ENCODE measurements at regions not wholly inside any gene's neighbourhood (a gene's known extent, or its start where the extent isn't known, plus 50 kb on each side); places are given as distances from the start of the nearest gene placed in this dataset.

DNA sequence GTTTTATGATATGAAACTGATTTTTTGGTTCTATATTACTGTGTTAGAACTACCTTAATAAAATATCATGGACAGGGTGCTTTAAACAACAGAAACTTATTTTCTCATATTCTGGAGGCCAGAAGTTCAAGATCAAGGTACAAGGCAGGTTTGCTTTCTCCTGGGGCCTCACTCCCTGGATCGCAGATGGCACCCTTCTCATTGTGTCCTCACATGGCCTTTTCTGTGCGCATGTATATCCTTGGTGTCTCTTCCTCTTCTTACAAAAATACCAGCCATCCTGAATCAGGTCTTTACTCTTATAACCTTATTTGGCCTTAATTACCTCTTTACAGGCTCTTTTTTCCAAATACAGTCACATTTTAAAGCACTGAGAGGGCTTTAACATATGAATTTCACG, 906.1 kb downstream of the CDH11 start:
- DNase-seq = no peak

DNA sequence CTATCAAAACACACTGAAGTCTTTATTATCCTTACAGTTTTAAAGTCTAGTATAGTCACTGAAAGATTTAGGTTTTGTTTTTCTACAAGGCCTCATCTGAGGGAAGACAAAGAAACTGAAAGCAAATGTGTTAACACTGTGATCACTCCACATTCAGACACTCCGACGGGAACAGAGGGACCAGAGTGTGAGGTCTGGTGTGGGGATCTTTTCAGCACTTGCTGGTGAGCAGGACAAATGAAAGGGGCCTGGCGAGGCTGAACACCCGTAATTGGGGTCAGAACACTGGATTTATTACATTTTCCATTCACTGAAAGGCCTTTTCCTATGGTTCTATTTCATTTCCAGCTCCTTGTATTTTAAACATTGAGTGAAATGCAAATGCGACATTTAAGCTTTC, 910.5 kb downstream of the CDH11 start:
- no peak for DNase-seq

DNA sequence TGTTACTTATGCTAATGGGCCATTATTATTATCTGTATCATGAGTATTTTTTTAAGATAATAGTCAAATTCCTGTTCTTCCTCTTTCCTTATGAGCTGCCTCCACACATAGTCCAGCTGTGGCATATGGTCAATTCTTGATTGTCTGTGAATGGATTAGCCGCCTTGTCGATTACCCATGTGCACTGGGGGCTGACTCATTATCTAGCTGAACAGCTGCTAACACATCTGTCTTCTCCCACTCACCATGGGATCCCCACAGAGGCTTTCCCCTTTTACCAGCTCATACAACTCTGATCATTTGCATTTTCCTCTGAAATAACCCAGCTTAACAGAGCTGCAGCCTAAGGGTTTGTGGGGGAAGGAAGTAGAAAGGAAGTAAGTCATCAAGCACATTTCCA, 915.0 kb downstream of the CDH11 start:
- no peak for DNase-seq

DNA sequence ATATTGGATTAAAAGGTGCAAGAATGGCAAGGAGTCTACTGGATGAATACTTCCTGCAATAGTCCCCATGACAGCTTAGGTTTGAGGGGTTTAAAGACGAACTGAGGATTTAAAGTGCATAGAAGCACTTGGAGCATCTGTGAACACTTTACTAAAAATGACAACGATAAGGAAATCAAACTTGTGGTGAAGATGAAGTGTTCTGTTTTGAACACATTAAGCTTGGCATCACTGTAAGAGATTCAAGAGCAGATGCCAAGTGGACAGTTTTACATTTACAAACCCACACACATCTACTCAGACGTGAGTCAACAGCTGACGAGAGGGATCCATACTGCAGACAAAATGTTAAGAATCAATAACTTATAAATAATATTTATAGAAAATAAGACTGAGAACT, 918.7 kb downstream of the CDH11 start:
- DNase-seq = no peak

DNA sequence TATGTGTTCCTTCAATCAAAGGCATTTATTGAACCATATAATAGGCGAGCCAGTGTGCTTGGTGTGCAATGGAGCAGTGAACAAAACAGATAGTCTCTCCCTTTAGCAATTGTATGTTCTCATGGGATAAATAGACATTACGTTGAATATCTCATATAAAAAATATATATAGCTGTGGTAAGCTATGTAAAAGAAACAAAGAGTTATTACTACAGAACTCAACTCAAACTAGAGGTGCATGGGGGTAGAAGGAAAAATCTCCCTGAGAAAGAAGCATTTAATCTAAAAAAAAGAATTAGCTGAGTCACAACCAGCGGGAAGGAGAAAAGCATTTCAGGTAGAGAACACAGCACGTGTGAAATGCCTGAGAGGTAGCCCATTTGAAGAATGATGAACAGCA, 919.3 kb downstream of the CDH11 start:
- no peak for DNase-seq

DNA sequence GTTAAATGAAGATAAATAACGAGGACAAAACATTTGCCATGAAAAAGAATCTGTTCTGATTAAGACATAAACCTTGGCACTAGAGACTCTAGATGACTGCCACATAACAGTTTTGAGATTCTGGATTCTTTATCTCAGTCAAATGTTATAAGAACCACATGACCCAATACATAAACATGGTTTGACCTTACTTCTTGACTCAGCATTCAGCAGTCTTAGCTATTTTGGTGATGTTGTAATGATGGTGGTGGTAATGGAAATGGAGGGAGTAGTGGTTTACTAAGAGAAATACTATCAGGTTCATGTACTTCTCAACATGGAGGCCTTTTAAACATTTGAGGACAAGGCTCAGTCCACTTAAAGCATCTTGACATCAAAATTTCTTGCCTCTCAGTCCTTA, 925.4 kb downstream of the CDH11 start:
- no peak for DNase-seq

DNA sequence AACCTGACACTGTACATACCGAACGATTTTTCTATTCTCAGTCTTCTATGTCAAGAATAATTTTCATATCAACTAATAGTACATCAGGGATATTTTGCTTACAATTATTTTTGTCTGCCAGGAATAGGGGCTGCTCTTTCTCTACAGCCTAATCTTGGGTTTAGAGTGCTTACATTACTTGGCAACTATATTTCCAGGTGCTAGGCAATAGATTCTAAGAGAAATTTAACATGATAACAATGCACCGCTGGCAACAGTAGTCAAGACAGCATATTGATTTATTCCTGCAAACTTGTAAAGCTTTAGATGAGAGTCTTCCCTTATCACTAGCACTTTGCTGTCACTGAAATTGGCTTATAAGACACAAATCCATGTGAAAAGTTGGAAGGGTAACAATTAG, 935.9 kb downstream of the CDH11 start:
- DNase-seq = no peak

DNA sequence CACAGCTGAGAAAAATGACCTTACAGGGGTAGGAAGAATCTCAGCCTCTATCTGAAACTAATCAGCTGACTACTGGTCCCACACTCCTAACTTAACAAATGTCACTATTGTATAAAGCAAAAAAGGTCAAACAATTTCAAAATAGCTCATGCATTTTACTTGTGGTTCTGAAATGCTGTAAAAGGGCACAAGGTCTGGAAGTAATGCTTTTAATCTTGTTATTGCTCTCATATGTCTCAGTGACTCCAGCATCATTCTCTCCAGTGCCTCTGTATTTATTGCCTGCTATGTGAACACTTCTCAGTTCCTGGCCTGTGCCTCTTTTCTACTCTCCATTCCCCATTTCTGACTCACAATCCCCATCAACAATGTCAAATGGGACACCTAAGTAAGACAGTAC, 937.7 kb downstream of the CDH11 start:
- DNase-seq = no peak

DNA sequence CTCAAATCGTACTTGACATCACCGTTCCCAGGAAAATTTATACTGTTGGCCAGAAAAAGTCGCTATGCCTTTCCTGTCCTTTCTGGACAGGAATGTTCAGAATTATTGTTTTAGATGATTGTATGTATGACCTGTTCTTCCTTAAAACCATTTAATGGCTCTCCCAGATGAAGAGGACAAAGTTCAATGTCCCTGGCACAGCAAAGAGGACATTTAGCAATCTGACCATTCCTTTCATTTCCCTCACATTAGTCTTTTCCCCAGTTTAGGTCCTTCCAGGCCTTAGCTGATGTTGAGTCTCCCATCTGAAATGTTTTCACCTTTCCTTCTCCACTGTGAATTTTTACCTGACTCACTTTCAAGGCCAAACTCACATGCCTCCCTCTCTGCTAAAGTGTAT, 938.9 kb downstream of the CDH11 start:
- DNase-seq = no peak

DNA sequence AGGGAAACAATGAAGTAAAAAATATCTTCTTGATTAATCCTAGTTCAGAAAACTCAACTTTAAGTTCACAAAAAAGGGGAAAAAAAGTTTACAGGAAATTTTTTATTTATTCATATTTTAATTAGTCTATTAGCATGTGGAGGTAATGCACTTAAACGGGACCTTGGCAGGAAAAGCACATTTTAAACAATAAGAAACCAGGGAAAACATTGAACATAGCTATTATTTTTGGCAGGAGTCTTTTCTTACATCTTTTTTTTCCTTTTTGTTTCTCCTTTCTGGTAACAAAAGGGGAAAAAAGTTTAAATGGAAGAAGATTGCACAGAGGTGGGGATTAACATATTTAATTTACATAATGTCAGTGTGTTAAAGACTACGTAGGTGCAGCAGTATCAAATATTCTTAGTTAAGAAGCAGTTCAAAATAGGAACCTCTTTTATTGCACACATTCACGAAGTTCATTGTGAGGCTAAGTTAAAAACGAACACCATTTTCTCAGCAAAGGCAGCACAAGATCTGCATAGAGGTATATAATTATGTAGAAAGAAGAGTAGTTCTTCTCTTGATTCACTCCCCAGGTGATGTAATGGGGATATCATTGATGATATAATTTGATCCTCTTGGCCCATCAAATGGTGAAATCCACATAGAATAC, 940.5 kb downstream of the CDH11 start:
- no peak for DNase-seq

DNA sequence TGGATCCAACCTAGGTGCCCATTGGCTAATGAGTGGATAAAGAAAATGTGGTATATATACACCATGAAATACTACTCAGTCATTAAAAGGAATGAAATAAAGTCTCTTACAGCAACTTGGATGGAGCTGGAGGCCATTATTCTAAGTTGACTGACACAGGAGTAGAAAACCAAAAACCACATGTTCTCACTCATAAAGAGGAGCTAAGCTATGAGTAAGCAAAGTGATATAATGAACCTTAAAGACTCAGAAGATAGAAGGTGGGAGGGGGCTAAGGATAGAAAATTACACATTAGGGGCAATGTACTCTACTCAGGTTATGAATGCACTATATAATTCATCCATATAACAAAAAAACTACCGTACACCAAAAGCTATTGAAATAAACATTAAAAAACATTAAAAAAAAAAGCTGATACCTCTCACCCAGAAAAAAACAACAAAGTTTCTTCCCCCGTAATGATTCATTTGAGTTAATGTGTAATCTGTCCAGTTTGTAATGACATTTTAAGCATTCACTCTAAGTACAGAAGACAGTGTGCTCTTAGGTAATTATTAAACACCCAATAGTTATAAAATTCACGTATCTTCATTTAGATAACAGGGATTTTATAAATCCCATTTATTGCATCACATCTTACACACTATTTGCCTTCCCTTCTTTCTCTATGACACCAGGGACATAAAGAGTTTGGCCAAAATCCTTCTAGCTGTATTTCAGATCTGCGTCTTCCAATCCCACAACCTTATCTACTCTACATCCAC, 941.5 kb downstream of the CDH11 start:
- no peak for DNase-seq

DNA sequence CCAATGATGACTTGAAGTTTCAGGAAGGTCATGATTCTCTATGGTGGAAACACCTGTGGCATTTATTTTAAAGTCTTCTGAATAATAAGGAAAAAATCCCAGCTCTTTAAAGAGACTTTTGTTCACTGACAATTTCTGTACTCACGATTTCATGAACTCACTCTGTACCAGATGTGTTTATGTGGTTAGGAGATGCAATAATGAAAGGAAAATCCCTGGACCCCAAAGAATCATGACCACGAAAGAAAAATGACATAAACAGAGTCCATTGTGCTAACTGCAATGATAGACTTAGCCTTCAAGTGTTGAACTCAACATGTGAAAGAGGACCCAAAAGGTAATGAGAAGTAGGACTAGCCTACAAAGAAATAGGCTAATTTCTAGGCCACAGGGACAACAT, 947.5 kb downstream of the CDH11 start:
- no peak for DNase-seq

DNA sequence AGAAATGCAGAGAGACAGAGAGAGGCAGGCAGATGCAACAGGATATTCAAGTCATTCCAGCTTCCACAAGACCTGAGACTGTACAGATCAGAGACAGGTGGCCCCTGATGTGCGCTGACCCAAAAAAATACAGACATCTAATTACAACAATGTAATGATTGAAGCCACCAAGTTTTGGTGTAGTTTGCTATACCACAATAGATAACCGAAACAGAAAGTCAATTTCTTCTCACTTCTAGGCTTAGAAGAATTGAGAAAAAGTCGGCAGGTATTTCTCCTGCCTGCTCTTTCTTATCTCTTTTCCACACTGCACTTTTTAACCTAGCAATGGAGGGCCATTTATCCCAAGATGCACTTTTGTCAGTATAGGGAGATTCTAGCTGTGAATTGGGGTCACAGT, 949.2 kb downstream of the CDH11 start:
- DNase-seq = no peak

DNA sequence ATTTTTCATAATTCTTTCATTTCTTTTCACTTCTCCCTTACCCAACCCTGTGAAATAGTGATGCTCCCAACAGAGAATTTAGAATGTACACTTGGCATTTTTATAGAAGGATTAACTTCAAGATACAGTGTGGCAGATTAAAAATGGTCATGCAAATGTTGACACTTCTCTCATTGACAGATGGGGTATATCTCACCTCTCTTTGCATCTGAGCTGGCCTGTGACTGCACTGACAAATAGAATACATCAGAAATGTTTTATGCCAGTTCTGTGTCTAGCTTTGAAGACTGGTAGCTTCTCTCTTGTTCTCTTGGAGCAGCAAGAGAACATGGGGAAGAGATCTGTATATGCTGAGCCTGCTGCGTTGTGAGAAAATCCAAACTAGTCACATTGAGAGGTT, 949.6 kb downstream of the CDH11 start:
- no peak for DNase-seq

DNA sequence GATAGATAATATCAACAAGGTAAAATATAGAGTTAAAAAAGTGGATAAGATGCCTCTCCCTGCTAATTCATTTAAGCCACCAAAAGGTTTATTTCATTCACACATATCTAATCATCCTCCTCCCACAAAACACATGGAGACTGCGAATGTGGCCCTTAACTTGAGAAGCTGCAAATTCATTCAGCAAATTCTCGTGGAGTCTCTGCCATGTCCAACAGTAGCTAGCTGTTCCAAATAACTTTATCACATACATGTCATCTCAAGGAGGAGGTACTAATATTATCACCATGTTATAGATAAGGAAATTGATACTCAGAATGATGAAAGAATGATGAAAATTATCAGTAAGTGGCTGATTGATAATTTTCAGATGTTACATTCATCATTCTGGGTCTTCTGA, 950.2 kb downstream of the CDH11 start:
- no peak for DNase-seq

DNA sequence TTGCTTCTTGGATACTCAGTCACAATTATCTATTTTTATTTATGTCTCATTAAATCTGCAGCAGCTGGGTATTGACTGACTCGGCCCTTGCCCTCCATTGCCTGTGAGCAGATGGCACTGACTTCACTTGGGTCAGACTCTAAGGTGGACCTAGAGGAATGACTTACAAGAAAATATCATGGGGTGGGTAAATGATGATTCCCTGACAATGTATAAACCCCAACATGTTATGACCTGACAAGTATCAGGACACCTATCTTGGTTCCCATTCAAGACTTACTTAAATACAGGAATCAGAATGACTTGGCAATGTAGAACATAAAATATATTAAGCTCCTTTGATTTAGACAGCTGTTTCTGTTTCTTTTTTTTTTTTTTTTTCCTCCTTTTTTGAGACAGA, 953.5 kb downstream of the CDH11 start:
- no peak for DNase-seq

DNA sequence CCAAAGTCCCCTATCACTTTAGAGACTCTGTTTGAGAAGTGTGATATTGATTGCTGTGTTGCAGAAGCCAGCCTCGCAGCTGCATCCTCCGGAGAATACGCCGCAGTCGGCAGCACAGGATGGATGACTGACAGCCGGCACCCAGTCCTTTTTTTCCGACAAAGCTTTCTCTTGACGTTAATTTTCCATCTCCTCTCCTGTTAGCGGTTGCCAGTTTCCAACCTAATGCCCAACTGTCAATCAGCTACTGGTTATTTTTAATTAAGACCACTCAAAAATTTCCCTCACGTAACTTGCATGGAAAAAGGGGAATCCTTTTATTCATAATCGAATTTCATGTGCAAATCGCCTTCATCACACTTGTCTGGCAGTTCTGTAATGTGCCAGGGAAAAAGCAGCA, 953.9 kb downstream of the CDH11 start:
- DNase-seq = no peak

DNA sequence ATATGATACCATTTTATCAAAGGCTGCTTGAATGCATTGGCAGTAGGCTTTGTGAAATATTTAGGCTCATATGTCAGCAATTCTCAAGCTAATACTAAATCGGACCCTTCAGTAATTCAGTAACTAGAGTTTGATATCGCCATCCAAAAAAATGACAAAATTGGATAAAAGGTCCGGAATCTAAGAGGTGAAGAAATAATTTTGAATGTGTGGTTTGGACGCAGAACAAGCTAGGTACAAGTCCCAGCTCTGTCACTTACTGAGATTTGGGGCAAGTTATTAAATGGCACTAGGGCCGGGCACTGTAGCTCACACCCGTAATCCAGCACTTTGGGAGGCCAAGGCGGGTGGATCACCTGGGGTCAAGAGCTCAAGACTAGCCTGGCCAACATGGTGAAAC, 956.5 kb downstream of the CDH11 start:
- no peak for DNase-seq

DNA sequence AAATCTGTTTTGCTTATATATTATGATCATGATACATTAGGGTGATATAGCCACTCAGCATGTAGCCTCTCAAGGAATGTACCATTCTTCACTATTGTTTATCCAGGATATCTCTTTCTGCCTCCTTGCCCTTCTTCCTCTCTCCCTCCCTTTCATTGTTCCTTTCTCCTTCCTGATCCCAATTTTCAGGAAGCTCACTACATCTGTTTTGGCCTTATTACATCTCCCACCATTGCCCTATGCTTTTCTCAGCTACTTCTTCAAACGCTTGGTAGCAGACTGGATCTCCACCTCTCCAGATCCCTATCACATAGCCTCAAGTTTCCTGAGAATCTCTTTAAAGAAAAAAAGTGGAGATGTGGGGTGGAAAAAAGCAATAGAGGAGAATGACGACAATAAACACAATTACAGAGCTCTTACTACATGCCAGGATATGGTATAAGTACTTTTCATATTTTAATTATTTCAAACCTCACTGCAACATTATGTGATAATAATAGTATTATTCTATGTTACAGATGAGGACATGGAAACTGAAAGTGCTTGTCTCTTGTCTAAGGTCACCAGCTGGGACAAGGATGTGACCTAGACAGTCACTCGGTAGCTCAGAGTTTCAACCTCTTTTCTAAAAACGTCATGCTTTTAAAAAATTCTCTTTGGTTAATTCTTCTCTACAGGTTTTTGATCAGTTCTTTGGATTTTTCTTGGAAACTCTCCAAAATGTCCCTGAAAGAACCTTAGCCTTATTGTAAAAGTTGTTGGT, 959.1 kb downstream of the CDH11 start:
- no peak for DNase-seq

DNA sequence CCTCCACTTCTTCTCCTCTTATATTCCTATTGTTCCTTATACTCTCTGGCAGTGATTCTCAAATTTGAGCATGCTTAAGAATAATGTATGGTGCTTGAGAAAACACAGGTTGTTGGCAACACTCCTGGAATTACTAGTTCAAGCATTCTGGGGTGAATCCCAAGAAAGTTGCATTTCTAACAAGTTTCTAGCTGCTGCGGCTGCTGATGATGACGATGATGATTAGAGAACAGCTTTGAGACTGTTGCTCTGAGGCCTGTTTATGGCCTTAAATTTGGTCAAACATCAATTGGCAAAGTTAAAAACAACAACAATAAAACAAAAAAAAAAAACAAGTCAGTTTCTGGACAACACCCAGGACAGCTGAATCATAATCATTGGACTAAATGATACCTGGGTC, 961.9 kb downstream of the CDH11 start:
- DNase-seq = no peak

DNA sequence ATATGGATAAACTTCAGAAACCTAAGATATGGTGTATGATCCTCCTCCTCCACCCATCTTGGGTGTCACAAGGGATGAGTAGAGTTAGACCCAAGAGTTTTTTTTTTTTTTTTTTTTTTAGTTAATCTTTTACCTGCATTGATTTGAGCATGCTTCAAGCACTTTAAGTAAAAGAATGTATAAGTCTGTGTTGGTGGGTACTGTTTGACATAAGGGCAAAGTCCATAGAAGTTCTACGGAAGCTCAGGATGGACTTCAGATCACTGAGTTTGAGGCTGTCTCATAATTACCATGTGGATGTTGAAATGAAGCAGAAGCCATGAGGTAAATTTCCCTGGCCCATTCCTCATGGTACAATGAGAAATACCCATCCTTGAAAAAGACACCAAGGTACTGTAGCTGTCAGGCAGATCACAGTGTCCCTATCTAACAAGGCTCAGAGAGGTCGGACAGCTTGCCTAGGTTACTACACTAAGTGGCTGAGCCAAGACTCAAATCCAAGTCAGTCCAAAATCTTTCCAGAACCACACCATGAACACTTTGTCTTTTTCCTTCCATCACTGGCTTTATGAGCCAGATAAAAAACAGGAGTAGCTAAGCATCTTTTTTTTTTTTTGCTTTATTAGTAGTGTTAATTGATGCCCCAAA, 962.8 kb downstream of the CDH11 start:
- no peak for DNase-seq

DNA sequence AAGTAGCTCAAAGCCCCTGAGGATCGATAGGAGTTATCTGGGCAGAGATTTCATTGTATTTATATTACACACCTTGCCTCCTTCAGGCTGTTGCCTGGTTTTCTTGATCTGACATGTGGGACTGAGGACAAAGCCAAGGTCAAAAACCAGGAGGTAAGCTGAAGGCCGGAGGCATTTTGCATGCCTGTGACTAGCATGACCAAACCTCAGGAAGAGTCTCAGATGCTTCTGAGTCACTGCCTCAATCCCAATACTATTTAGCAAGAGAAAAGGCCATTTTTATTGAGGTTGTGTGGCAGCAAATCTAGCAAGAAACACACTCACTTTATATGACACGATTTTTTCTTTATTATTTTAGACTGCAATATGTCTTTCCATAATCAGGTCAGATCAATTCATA, 968.1 kb downstream of the CDH11 start:
- no peak for DNase-seq

DNA sequence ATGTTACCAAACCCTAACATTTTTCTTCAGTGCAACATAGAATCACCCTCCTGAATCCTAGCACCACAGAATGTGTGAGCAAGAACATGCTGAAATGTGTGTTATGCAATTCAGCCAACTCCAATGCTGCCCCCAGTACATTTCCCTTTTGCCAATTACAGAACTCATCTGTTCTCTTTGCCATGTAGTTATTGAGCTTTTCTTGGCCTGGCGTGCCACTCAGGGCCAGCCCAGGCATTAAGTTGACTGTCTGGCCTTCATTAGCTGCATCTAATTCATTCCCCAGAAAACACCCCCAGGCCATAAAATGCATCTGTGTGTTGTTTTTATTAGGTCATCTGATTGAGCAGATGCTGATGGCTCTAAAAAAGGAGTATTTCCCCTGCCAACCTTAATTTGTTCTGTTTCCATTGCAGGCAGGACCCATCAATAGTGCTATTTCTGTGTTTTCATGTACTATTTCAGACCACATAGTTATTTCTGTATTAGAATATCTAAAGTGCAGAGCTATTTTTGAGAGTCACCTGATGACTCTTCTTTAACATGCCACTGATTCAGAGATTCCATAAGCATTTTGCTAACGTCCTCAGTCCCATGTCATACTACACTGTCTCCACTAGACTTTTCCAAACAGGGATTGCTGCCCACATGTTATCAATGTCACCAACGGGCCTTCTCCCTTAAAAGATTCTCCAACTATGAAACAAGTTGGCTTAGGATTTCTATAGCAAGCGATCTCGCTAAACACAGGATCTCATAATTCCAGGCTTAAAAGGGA, 969.7 kb downstream of the CDH11 start:
- DNase-seq = no peak
